HG02571 (cell line): ENCODE measurements at regions not wholly inside any gene's neighbourhood (a gene's known extent, or its start where the extent isn't known, plus 50 kb on each side); places are given as distances from the start of the nearest gene placed in this dataset.

Experiments used
- ATAC-seq: cut with Tn5 transposase; IDR thresholded peaks from one replicate; pipeline ENCODE4 v1.9.1; 2021; ENCODE audit warnings: mild to moderate bottlenecking, moderate library complexity; ENCODE audit not compliant: unreplicated experiment

GRCh38 chr2:157179324-157180105, 78.0 kb upstream of the GALNT5 start:
- ATAC-seq, result no peak

GRCh38 chr2:157180359-157180758, 77.1 kb upstream of the GALNT5 start:
- no peak for ATAC-seq

GRCh38 chr2:157181234-157181633, 76.3 kb upstream of the GALNT5 start:
- no peak for ATAC-seq

- ATAC-seq, result no peak
Measured at GRCh38 chr2:157182204-157182709, 75.2 kb upstream of the GALNT5 start.

GRCh38 chr2:157182834-157183396, 74.6 kb upstream of the GALNT5 start:
- no peak for ATAC-seq

GRCh38 chr2:157184161-157184895, 73.2 kb upstream of the GALNT5 start:
- ATAC-seq, result no peak

GRCh38 chr2:157185476-157186227, 71.9 kb upstream of the GALNT5 start:
- no peak for ATAC-seq

GRCh38 chr2:157190151-157190550, 67.4 kb upstream of the GALNT5 start:
- no peak for ATAC-seq

- no peak for ATAC-seq
Measured at GRCh38 chr2:157191186-157191585, 66.3 kb upstream of the GALNT5 start.

GRCh38 chr2:157192445-157193423, 64.8 kb upstream of the GALNT5 start:
- ATAC-seq, result peak; percentile 90

- no peak for ATAC-seq
Measured at GRCh38 chr2:157193461-157193860, 64.0 kb upstream of the GALNT5 start.

GRCh38 chr2:157194097-157194688, 63.3 kb upstream of the GALNT5 start:
- peak; percentile 47 for ATAC-seq

GRCh38 chr2:157194844-157195243, 62.7 kb upstream of the GALNT5 start:
- ATAC-seq, result no peak

- ATAC-seq, result no peak
Measured at GRCh38 chr2:157196956-157197355, 60.5 kb upstream of the GALNT5 start.

GRCh38 chr2:157197848-157198247, 59.7 kb upstream of the GALNT5 start:
- ATAC-seq, result no peak

GRCh38 chr2:157203651-157204050, 53.9 kb upstream of the GALNT5 start:
- no peak for ATAC-seq

GRCh38 chr2:157204401-157204800, 53.1 kb upstream of the GALNT5 start:
- ATAC-seq, result no peak

GRCh38 chr2:157206916-157207315, 50.6 kb upstream of the GALNT5 start:
- ATAC-seq, result no peak
